Lung microvascular endothelial cell (primary cell): ENCODE measurements at regions not wholly inside any gene's neighbourhood (a gene's known extent, or its start where the extent isn't known, plus 50 kb on each side); places are given as distances from the start of the nearest gene placed in this dataset.
A peak's percentile ranks its signal among the peaks of the same experiment; 100 is the strongest.

Experiments used
- DNase-seq, 2 donors: peaks; one replicate each; pipeline versions ENCODE4 v3.0.0 to v3.0.0-alpha.2; 2010; ENCODE audit warnings: low read depth in 2 of 2

DNA sequence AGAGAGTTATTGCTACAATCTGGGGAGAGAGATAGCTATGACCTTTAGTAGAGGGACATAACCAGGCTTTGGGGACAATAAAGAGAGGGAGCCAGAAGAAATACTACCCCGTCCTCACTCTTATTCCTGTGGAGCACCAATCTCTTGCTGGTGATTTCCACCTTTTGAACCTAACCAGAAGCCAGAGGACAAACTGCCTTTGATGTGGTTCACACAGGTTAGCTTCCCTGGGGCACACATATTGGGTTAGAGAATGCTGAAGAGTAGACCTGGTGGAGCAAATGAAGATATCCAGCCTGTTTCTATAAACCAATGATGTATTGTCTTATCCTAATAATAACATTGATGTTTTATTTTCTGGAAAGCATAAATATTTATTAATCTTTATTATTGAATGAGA lies 399.3 kb downstream of the HTR7 start:
- no peak for DNase-seq

DNA sequence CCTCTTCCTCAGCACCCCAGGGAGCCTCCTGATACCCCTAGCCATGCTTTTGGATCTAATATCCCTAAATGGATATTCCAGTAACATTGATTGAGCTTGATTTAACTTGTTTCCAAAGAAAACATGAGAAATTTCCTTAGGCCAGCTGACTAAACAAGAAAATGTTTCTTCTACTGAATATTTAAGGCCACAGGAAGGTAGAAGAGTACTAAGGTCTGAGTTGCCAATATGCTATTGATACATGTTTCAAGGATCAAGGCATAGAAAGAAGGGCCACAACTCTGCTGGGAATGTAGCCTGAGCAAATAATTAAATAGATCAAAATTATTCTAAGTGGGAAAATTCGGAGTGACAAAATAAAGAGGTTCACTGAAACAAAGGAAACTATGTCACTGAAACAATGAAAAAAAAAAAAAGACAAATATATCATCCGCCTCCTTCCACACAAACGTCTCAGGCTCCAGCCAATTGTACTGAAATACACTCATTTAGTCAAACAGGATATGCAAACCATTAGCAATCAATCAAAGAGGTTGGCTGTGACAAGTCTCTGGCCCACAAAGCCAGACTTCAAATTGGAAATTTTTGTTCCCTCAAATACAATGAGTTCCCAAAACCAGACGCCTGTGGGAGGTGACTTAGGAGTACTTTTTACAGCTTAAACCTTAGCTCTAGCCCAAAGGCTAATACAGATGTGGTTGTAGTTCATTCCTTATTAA lies 396.2 kb downstream of the HTR7 start:
- DNase-seq = peak in 1 of 2 donors; percentile 88

DNA sequence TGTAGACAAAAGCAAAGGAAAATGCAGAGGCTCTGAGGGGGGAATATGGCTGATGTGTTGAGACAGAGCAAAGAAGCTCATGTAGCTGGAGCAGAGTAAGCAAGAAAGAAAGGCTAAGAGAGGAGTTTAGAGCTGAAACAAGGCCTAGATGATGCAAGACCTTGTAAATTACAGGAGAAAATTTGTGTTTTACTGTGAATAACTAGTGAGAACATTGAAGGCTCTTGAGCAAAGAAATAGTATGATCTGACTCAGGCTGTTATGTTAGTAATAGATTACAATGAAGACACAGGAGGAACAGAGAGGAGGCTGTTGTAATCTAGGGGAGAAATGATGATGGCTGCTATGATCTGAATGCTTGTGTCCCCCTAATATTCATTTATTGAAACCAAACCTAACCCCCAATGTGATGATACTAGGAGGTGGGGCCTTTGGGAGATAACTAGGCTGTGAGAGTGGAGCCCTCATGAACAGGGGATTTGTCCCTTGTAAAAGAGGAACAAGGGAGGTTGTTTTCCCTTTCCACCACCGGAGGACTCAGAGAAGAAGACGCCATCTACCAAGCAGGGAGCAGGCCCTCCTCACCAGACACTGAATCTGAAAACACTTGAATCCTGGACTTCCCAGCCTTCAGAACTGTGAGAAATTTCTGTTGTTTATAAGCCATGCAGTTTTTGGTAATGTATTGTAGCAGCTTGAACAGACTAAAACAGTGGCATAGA lies 394.9 kb downstream of the HTR7 start:
- no peak for DNase-seq

- DNase-seq = no peak
Observed at GRCh38 chr10:90464329-90464728, 393.5 kb downstream of the HTR7 start.

DNA sequence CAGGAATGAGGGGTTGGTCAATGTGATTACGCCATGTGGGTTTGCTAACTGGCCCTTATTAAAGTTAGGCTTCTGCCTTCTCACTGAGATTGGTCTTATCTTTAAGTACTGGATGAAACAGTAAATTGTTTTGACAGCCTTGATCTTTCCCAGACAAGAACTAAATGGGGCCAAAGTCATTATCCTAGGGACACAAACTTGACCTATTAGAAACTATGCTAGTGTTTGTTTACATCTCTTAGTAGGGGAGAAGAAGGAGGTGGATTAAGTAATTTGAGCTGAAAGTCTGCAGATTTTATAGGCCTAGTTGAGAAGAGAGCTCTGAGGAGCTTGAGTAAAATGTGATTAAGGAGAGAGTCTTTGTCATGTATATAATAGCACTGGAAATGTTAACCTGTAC lies 386.9 kb downstream of the HTR7 start:
- no peak for DNase-seq

GRCh38 chr10:90480466-90480865 lies 377.4 kb downstream of the HTR7 start:
- no peak for DNase-seq

DNA sequence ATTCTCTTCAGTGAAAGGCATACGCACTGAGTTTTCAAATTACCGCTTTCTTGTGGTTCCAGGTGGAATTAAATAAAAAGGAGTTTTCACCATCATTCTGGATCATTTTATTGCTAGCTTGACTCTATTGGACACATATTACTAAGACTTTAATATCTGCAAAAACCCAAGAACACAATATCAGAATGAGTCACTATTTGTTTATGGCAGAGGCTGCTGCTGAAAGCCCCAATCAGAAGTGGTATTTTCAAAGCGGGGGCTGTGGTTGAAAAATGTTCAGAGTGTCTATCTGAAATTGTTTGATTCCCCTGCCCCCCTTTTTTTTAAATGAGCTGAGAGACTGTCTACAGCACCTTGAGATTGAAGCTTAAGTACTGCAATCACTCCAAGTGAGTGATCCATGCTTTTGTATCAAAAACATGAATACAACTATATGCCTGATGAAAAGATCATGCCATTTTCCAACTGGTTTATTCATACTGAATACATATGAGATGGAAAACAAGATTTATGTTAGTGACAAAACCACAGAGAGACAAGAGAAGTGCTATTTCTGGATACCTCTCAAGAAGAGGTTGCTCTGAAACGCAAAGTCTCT lies 376.4 kb downstream of the HTR7 start:
- DNase-seq = no peak

DNA sequence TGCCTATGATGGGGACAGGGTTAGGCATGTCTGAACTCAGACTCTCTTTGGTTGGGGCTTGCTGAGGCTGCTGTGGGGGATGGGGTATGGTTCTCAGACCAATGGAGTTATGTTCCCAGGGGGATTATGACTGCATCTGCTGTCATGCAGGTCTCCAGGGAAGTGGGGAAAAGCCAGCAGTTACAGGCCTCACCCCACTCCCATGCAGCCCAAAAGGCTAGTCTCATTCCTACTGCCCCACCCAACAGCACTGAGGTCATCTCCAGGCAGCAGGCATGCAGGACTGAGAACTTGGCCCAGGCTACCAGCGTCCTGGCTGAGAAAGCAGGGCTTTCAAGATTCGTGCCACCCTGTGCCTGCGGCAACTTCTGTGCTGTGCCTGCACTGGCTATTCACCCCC lies 373.3 kb downstream of the HTR7 start:
- DNase-seq = no peak

- DNase-seq = no peak
Observed at GRCh38 chr10:90494183-90494582, 363.7 kb downstream of the HTR7 start.

DNA sequence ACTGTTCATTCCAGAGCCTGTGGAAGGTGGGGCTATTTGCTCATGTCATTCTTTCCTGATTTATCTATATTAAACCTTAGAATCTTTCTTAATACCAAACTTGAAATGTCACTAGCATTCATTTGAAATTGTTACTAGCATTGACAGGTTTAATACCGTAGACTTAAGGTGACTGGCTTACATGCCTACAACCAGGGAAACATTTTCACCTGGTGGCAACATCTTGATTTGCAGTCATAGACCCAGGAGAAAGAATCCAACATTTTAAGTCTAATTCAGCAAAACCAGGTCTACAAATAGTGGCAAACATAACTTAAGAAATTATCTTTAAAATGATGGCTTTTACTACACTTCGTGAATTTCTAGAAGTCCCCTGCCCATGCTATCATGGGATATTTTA lies 353.7 kb downstream of the HTR7 start:
- no peak for DNase-seq

DNA sequence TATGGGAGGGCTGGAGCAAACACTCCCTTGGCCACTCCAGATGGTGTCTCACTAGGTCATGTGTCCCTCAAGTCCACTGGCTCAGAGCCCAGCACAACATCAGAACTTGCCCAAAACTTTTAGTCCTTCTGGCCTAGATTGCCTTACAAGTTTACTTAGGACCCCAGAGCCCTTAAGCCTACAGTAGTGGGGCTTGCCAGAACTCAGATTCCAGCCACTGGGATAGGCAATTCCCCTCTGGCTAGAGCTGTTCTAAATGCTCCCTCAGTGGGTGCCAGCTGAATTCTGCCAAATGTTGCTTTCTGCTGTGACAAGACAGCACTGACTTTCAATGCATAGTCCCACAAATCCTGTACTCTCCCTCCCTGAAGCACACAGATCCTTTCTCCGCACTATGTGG lies 331.1 kb downstream of the HTR7 start:
- DNase-seq = no peak

- peak in 1 of 2 donors; percentile 55 for DNase-seq
Observed at GRCh38 chr10:90530521-90530920, 327.3 kb downstream of the HTR7 start.

DNA sequence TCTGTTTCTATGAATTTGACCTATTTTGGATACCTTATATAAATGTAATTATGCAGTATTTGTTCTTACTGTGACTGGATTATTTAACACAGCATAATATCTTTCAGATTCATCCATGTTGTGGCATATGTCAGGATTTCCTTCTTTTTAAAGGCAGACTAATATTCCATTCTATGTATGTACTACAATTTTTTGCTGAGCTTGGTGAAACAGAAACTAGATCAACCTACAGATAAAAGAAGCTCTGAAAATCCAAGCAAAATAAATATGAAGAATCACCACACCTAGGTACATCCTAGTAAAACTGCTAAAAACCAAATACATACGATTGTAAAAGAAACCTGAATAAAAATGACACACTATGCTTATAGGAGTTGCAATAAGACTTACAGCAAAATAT lies 300.5 kb downstream of the HTR7 start:
- DNase-seq = no peak

- DNase-seq = no peak
Observed at GRCh38 chr10:90560331-90560730, 297.5 kb downstream of the HTR7 start.

DNA sequence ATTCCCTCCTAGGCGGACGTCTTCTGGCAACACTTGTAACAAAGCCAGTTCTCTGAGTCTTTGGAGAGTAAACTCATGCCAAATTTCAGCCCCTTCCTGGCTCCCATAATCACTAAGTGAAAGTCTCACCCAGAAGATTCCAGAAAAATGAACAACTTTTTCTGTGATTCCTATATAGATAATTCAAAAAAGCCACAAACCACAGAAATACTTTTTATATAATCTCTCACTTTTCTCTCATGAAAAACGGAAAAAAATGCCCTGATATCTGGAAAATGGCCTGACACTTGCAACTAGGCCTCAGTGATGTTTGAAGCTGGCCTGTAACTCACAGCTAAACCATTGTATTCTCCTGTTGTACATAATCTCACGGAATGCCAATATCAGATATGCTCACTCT lies 296.2 kb downstream of the HTR7 start:
- DNase-seq = no peak

GRCh38 chr10:90571481-90572258 lies 286.2 kb downstream of the HTR7 start:
- DNase-seq = no peak

GRCh38 chr10:90575125-90575524 lies 282.7 kb downstream of the HTR7 start:
- no peak for DNase-seq

DNA sequence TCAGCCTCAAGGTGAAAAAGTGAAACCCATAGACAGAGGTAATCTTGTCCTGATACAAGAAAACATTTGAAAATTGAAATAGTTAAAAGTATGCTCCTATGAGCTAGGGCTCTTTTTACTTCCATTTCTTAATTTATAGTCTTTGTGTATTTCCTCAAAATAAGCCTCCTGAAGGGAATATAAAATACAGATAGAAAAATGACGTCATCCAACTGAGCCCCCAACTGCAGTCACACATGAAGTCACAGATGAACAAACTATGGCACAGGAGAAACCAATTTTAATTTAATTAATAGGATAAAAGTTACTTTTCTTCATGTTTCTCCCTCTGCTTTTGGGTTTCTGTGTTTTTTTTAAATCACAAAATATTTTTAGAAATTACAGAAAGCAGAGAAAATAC lies 280.3 kb downstream of the HTR7 start:
- DNase-seq = no peak

GRCh38 chr10:90579602-90580242 lies 278.1 kb downstream of the HTR7 start:
- peak; percentile 1 to 30 for DNase-seq

GRCh38 chr10:90583416-90583815 lies 274.4 kb downstream of the HTR7 start:
- DNase-seq = no peak

- peak in 1 of 2 donors; percentile 52 for DNase-seq
Observed at GRCh38 chr10:90587081-90587491, 270.8 kb downstream of the HTR7 start.

DNA sequence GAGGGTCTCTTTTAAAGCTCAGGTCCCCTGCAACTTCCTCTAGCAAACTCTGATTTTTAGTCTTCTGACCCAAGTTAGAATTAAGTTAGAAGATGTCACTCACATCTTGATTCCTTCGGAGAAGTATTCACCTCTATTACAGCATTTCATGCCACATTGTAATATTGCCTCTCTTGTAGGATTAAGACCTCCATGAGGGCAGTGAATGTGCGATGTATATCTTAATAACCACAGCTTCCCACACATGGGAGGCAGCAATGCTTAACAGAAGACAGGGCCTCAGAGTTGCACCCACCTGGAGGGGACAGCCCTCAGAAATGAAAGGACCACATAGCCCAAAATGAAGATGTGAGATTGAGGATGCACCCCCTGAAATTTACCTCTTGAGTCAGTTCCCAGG lies 270.3 kb downstream of the HTR7 start:
- DNase-seq = no peak
